ENCODE measurements at regions not wholly inside any gene's neighbourhood (a gene's known extent, or its start where the extent isn't known, plus 50 kb on each side); places are given as distances from the start of the nearest gene placed in this dataset.

GRCh38 chr12:47362126-47362705 is 282.5 kb upstream of the AMIGO2 start:
- TF ChIP-seq POLR2A (IDR thresholded peaks at IDR 0.05) (no peak), CTCF (IDR thresholded peaks at IDR 0.05) (no peak)
